Epidermal melanocyte (primary cell): ENCODE measurements at regions not wholly inside any gene's neighbourhood (a gene's known extent, or its start where the extent isn't known, plus 50 kb on each side); places are given as distances from the start of the nearest gene placed in this dataset.
"Not testable (repeated sequence)": the region's sequence is repeated elsewhere in the genome, so short reads cannot be mapped to it uniquely, and the experiment has no call there.

Experiments
- DNase-seq: peaks from one replicate; pipeline ENCODE4 v3.0.0; 2011; ENCODE audit warnings: low spot score; ENCODE audit not compliant: insufficient read length

- DNase-seq = no peak
Observed at GRCh38 chr4:103998756-103999155, 279.0 kb upstream of the TACR3 start.

GRCh38 chr4:103996637-103997036, 276.9 kb upstream of the TACR3 start:
- peak; percentile 62 for DNase-seq

- no peak for DNase-seq
Observed at GRCh38 chr4:103996064-103996463, 276.3 kb upstream of the TACR3 start.

- no peak for DNase-seq
Observed at GRCh38 chr4:103994059-103994458, 274.3 kb upstream of the TACR3 start.

- no peak for DNase-seq
Observed at GRCh38 chr4:103982454-103982853, 262.7 kb upstream of the TACR3 start.

GRCh38 chr4:103948244-103949018, 228.6 kb upstream of the TACR3 start:
- no peak for DNase-seq

GRCh38 chr4:103947617-103948016, 227.8 kb upstream of the TACR3 start:
- no peak for DNase-seq

GRCh38 chr4:103946621-103947268, 227.0 kb upstream of the TACR3 start:
- not testable (repeated sequence) for DNase-seq

- DNase-seq = no peak
Observed at GRCh38 chr4:103938488-103938887, 218.7 kb upstream of the TACR3 start.

- DNase-seq = no peak
Observed at GRCh38 chr4:103936653-103937145, 216.9 kb upstream of the TACR3 start.

GRCh38 chr4:103934178-103934789, 214.5 kb upstream of the TACR3 start:
- no peak for DNase-seq

GRCh38 chr4:103928370-103928769, 208.6 kb upstream of the TACR3 start:
- no peak for DNase-seq

- DNase-seq = no peak
Observed at GRCh38 chr4:103923551-103923950, 203.8 kb upstream of the TACR3 start.

GRCh38 chr4:103918214-103918613, 198.4 kb upstream of the TACR3 start:
- DNase-seq = no peak

GRCh38 chr4:103915224-103915869, 195.6 kb upstream of the TACR3 start:
- DNase-seq = no peak

GRCh38 chr4:103907414-103907813, 187.6 kb upstream of the TACR3 start:
- DNase-seq = no peak

GRCh38 chr4:103904123-103904522, 184.3 kb upstream of the TACR3 start:
- no peak for DNase-seq

- no peak for DNase-seq
Observed at GRCh38 chr4:103902730-103903129, 182.9 kb upstream of the TACR3 start.

GRCh38 chr4:103895876-103896465, 176.2 kb upstream of the TACR3 start:
- no peak for DNase-seq

- no peak for DNase-seq
Observed at GRCh38 chr4:103892586-103892985, 172.8 kb upstream of the TACR3 start.

GRCh38 chr4:103887191-103887590, 167.4 kb upstream of the TACR3 start:
- DNase-seq = no peak
